HPDE6-E6E7 (cell line): ENCODE measurements at regions not wholly inside any gene's neighbourhood (a gene's known extent, or its start where the extent isn't known, plus 50 kb on each side); places are given as distances from the start of the nearest gene placed in this dataset.
"Not testable (repeated sequence)": the region's sequence is repeated elsewhere in the genome, so short reads cannot be mapped to it uniquely, and the experiment has no call there.

ENCODE experiments used
- DNase-seq: peaks from one replicate; pipeline ENCODE4 v3.0.0; 2011; ENCODE audit warnings: missing footprints; ENCODE audit errors: extremely low spot score

- no peak for DNase-seq
Measured at GRCh38 chr5:127216143-127216542, 74.5 kb upstream of the MEGF10 start.

- DNase-seq: no peak
Measured at GRCh38 chr5:127216898-127217675, 73.5 kb upstream of the MEGF10 start.

- DNase-seq: not testable (repeated sequence)
Measured at GRCh38 chr5:127221936-127222335, 68.7 kb upstream of the MEGF10 start.

GRCh38 chr5:127222571-127223156 lies 67.9 kb upstream of the MEGF10 start:
- not testable (repeated sequence) for DNase-seq

- no peak for DNase-seq
Measured at GRCh38 chr5:127223256-127223974, 67.2 kb upstream of the MEGF10 start.

- DNase-seq: no peak
Measured at GRCh38 chr5:127227881-127228280, 62.7 kb upstream of the MEGF10 start.

GRCh38 chr5:127228540-127229184 lies 61.9 kb upstream of the MEGF10 start:
- no peak for DNase-seq

GRCh38 chr5:127229185-127229889 lies 61.3 kb upstream of the MEGF10 start:
- DNase-seq: peak; percentile 56

GRCh38 chr5:127231118-127231517 lies 59.5 kb upstream of the MEGF10 start:
- no peak for DNase-seq

- no peak for DNase-seq
Measured at GRCh38 chr5:127233590-127233989, 57.0 kb upstream of the MEGF10 start.

- DNase-seq: no peak
Measured at GRCh38 chr5:127235136-127235535, 55.5 kb upstream of the MEGF10 start.

- no peak for DNase-seq
Measured at GRCh38 chr5:127236254-127236653, 54.3 kb upstream of the MEGF10 start.
